ENCODE measurements at regions not wholly inside any gene's neighbourhood (a gene's known extent, or its start where the extent isn't known, plus 50 kb on each side); places are given as distances from the start of the nearest gene placed in this dataset.

DNA sequence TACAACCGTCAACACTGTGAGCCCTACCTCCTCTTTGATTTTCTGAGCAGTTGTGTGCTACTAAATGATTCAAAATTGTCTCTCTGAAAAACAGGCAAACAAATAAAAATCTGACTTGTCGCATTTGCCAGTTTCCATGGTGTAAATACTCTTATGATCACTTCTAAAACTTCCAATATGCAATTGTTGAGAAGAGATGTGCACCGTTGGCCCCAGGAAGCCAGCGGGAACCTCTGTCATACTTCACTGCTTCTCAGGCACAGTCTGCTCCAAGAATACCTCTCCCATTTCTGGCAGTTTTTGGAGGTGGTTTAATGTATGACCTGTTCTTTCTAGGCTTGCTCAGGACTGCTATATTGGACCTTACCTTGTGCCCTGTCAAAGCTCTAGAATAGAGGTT, 196.0 kb upstream of the NCAM2 start:
- no peak overlapping the region for H3K4ac ChIP-seq (ENCODE audit: low read depth, low read length)
- no peak overlapping the region for H2BK120ac ChIP-seq (ENCODE audit: insufficient read depth, low read length, poor library complexity)
- no peak overlapping the region for H4K12ac ChIP-seq (ENCODE audit: low read depth, low read length)
- H3K79me2 ChIP-seq (ENCODE audit: control insufficient read depth, insufficient read depth, low read length, poor library complexity) = no peaks in the 10 kb centered on the region
- no peak overlapping the region for H4K8ac ChIP-seq (ENCODE audit: low read depth, low read length)
- no peak overlapping the region for H3K23ac ChIP-seq (ENCODE audit: low read length)
- H3K4me3 ChIP-seq (ENCODE audit: low read depth, low read length) = no peak overlapping the region
- H3K4me1 ChIP-seq (ENCODE audit: control insufficient read depth in 1 of 2, insufficient read depth in 2 of 2, low read length in 2 of 2) = no peaks in the 10 kb centered on the region
- H2AFZ ChIP-seq (ENCODE audit: insufficient read depth, low read length, poor library complexity) = no peak overlapping the region
- H4K91ac ChIP-seq (ENCODE audit: low read depth, low read length) = no peak overlapping the region
- no peak overlapping the region for H2AK5ac ChIP-seq (ENCODE audit: low read length)
- H3K14ac ChIP-seq (ENCODE audit: low read length) = no peak overlapping the region
- H3K9me3 ChIP-seq (ENCODE audit: insufficient read depth, low read depth, low read length) = no peaks in the 10 kb centered on the region
- H3K9ac ChIP-seq (ENCODE audit: low read length) = no peak overlapping the region
- no peak for DNase-seq
- H2BK12ac ChIP-seq (ENCODE audit: low read length) = no peak overlapping the region
- H3K18ac ChIP-seq (ENCODE audit: low read length) = no peak overlapping the region
- no CpG with 5 or more reads among the region's 4 CpGs for WGBS (ENCODE audit: extremely low coverage, insufficient coverage, insufficient read length)
- no peak overlapping the region for H2BK5ac ChIP-seq (ENCODE audit: low read depth, low read length, poor library complexity)
- no peaks in the 10 kb centered on the region for H3K27me3 ChIP-seq (ENCODE audit: insufficient read depth, low read length)
- H3K27ac ChIP-seq (ENCODE audit: low read depth, low read length) = no peak overlapping the region
- no peak overlapping the region for H3K4me2 ChIP-seq (ENCODE audit: low read length)
- H3K36me3 ChIP-seq (ENCODE audit: control insufficient read depth in 1 of 2, insufficient read depth in 2 of 2, low read length in 2 of 2) = no peaks in the 10 kb centered on the region
- H3K79me1 ChIP-seq (ENCODE audit: low read length) = no peaks in the 10 kb centered on the region

GRCh38 chr21:20802631-20803260, 195.5 kb upstream of the NCAM2 start:
- no CpG with 5 or more reads among the region's 8 CpGs for WGBS (ENCODE audit: extremely low coverage, insufficient coverage, insufficient read length)
- H4K91ac ChIP-seq (ENCODE audit: low read depth, low read length) = no peak overlapping the region
- no peak for DNase-seq
- H3K18ac ChIP-seq (ENCODE audit: low read length) = no peak overlapping the region
- H3K9me3 ChIP-seq (ENCODE audit: insufficient read depth, low read depth, low read length) = no peaks in the 10 kb centered on the region
- no peak overlapping the region for H3K27ac ChIP-seq (ENCODE audit: low read depth, low read length)
- no peak overlapping the region for H3K9ac ChIP-seq (ENCODE audit: low read length)
- no peak overlapping the region for H3K23ac ChIP-seq (ENCODE audit: low read length)
- H3K36me3 ChIP-seq (ENCODE audit: control insufficient read depth in 1 of 2, insufficient read depth in 2 of 2, low read length in 2 of 2) = no peaks in the 10 kb centered on the region
- H3K27me3 ChIP-seq (ENCODE audit: insufficient read depth, low read length) = no peaks in the 10 kb centered on the region
- no peak overlapping the region for H2BK12ac ChIP-seq (ENCODE audit: low read length)
- no peak overlapping the region for H3K4ac ChIP-seq (ENCODE audit: low read depth, low read length)
- no peak overlapping the region for H3K4me3 ChIP-seq (ENCODE audit: low read depth, low read length)
- no peak overlapping the region for H2AK5ac ChIP-seq (ENCODE audit: low read length)
- no peak overlapping the region for H4K8ac ChIP-seq (ENCODE audit: low read depth, low read length)
- no peaks in the 10 kb centered on the region for H3K79me2 ChIP-seq (ENCODE audit: control insufficient read depth, insufficient read depth, low read length, poor library complexity)
- H3K4me1 ChIP-seq (ENCODE audit: control insufficient read depth in 1 of 2, insufficient read depth in 2 of 2, low read length in 2 of 2) = no peaks in the 10 kb centered on the region
- H4K12ac ChIP-seq (ENCODE audit: low read depth, low read length) = no peak overlapping the region
- H3K79me1 ChIP-seq (ENCODE audit: low read length) = no peaks in the 10 kb centered on the region
- no peak overlapping the region for H3K14ac ChIP-seq (ENCODE audit: low read length)
- no peak overlapping the region for H2BK5ac ChIP-seq (ENCODE audit: low read depth, low read length, poor library complexity)
- no peak overlapping the region for H2AFZ ChIP-seq (ENCODE audit: insufficient read depth, low read length, poor library complexity)
- no peak overlapping the region for H2BK120ac ChIP-seq (ENCODE audit: insufficient read depth, low read length, poor library complexity)
- no peak overlapping the region for H3K4me2 ChIP-seq (ENCODE audit: low read length)

DNA sequence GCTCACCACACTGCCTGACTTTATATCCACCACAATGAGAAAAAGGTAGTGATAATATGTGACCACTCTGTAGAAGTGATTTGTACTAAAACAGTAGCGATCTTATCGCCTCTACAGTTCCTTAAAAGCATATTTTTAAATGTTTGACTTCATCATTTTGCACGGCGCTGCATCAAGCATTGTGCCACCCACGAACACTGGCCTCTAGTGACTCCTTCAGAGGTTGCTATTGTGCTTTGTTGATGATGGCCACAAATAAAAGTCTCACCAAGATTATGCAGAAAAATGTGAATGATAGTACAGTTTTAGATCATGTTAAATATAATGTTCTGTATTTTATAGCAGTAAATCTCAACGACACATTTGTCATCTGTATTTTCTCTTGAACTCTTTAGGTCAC, 186.5 kb upstream of the NCAM2 start:
- no peaks in the 10 kb centered on the region for H3K4me1 ChIP-seq (ENCODE audit: control insufficient read depth in 1 of 2, insufficient read depth in 2 of 2, low read length in 2 of 2)
- no peak overlapping the region for H3K14ac ChIP-seq (ENCODE audit: low read length)
- H3K27ac ChIP-seq (ENCODE audit: low read depth, low read length) = no peak overlapping the region
- H3K79me1 ChIP-seq (ENCODE audit: low read length) = no peaks in the 10 kb centered on the region
- H2BK120ac ChIP-seq (ENCODE audit: insufficient read depth, low read length, poor library complexity) = no peak overlapping the region
- H2AFZ ChIP-seq (ENCODE audit: insufficient read depth, low read length, poor library complexity) = no peak overlapping the region
- DNase-seq = no peak
- no CpG with 5 or more reads among the region's 6 CpGs for WGBS (ENCODE audit: extremely low coverage, insufficient coverage, insufficient read length)
- no peak overlapping the region for H3K18ac ChIP-seq (ENCODE audit: low read length)
- no peak overlapping the region for H3K9ac ChIP-seq (ENCODE audit: low read length)
- no peak overlapping the region for H2BK12ac ChIP-seq (ENCODE audit: low read length)
- no peak overlapping the region for H4K12ac ChIP-seq (ENCODE audit: low read depth, low read length)
- H3K27me3 ChIP-seq (ENCODE audit: insufficient read depth, low read length) = no peaks in the 10 kb centered on the region
- no peak overlapping the region for H3K4ac ChIP-seq (ENCODE audit: low read depth, low read length)
- H3K36me3 ChIP-seq (ENCODE audit: control insufficient read depth in 1 of 2, insufficient read depth in 2 of 2, low read length in 2 of 2) = no peaks in the 10 kb centered on the region
- H3K23ac ChIP-seq (ENCODE audit: low read length) = no peak overlapping the region
- H3K79me2 ChIP-seq (ENCODE audit: control insufficient read depth, insufficient read depth, low read length, poor library complexity) = no peaks in the 10 kb centered on the region
- no peak overlapping the region for H3K4me3 ChIP-seq (ENCODE audit: low read depth, low read length)
- no peak overlapping the region for H2BK5ac ChIP-seq (ENCODE audit: low read depth, low read length, poor library complexity)
- H2AK5ac ChIP-seq (ENCODE audit: low read length) = no peak overlapping the region
- H3K4me2 ChIP-seq (ENCODE audit: low read length) = no peak overlapping the region
- no peak overlapping the region for H4K8ac ChIP-seq (ENCODE audit: low read depth, low read length)
- H3K9me3 ChIP-seq (ENCODE audit: insufficient read depth, low read depth, low read length) = no peaks in the 10 kb centered on the region
- no peak overlapping the region for H4K91ac ChIP-seq (ENCODE audit: low read depth, low read length)

- Histone ChIP-seq H2BK5ac (ENCODE audit: low read depth, low read length, poor library complexity) (no peak overlapping the region), H3K18ac (ENCODE audit: low read length) (no peak overlapping the region), H3K79me1 (ENCODE audit: low read length) (no peaks in the 10 kb centered on the region), H3K4me2 (ENCODE audit: low read length) (no peak overlapping the region), H3K9ac (ENCODE audit: low read length) (no peak overlapping the region), H2AK5ac (ENCODE audit: low read length) (no peak overlapping the region), H4K91ac (ENCODE audit: low read depth, low read length) (no peak overlapping the region), H3K27ac (ENCODE audit: low read depth, low read length) (no peak overlapping the region), H3K9me3 (ENCODE audit: insufficient read depth, low read depth, low read length) (no peaks in the 10 kb centered on the region), H3K4me3 (ENCODE audit: low read depth, low read length) (no peak overlapping the region), H3K4ac (ENCODE audit: low read depth, low read length) (no peak overlapping the region), H3K27me3 (ENCODE audit: insufficient read depth, low read length) (no peaks in the 10 kb centered on the region), H3K36me3 (ENCODE audit: control insufficient read depth in 1 of 2, insufficient read depth in 2 of 2, low read length in 2 of 2) (no peaks in the 10 kb centered on the region), H2BK12ac (ENCODE audit: low read length) (no peak overlapping the region), H3K79me2 (ENCODE audit: control insufficient read depth, insufficient read depth, low read length, poor library complexity) (no peaks in the 10 kb centered on the region), H3K4me1 (ENCODE audit: control insufficient read depth in 1 of 2, insufficient read depth in 2 of 2, low read length in 2 of 2) (no peaks in the 10 kb centered on the region), H3K14ac (ENCODE audit: low read length) (no peak overlapping the region), H2BK120ac (ENCODE audit: insufficient read depth, low read length, poor library complexity) (no peak overlapping the region), H2AFZ (ENCODE audit: insufficient read depth, low read length, poor library complexity) (no peak overlapping the region), H4K8ac (ENCODE audit: low read depth, low read length) (no peak overlapping the region), H4K12ac (ENCODE audit: low read depth, low read length) (no peak overlapping the region), H3K23ac (ENCODE audit: low read length) (no peak overlapping the region)
- DNase-seq = no peak
- no CpG with 5 or more reads among the region's 1 CpG for whole genome bisulfite sequencing (ENCODE audit: extremely low coverage, insufficient coverage, insufficient read length)
Measured at GRCh38 chr21:20814090-20814489, 184.1 kb upstream of the NCAM2 start.
